HEK293 (cell line): ENCODE measurements at regions not wholly inside any gene's neighbourhood (a gene's known extent, or its start where the extent isn't known, plus 50 kb on each side); places are given as distances from the start of the nearest gene placed in this dataset.

Experiments
- CTCF ChIA-PET: fragments of 350-600 bp; formaldehyde crosslinking; extraction: SDS; loops from one replicate; lab custom pipeline; 2021; ENCODE audit warnings: antibody characterized with exemption; lab: Yijun Ruan, JAX
- POLR2A ChIA-PET: fragments of 300-600 bp; formaldehyde crosslinking; extraction: SDS; loops from one replicate; lab custom pipeline; 2020; ENCODE audit warnings: antibody characterized with exemption, inconsistent platforms; lab: Yijun Ruan, JAX
- H3K27ac ChIP-seq: fragments of 200-500 bp; sonication (Bioruptor generic); 2 replicates; pipeline ENCODE4 v1.5.1; 2014; ENCODE audit warnings: low read depth, low read length, control low read depth, inconsistent platforms; ENCODE audit errors: extremely low read depth
- H3K36me3 ChIP-seq, 2 experiments: fragments of 200-500 bp in 1 of 2; sonication (Bioruptor generic) in 1 of 2; 1 replicate in 1 of 2; 2 replicates in 1 of 2; pipeline ENCODE4 v1.5.1; 2014 to 2017; ENCODE audit warnings: inconsistent platforms in 2 of 2, low read length in 2 of 2; ENCODE audit not compliant: control insufficient read depth in 2 of 2, insufficient read depth in 1 of 2
- H3K4me1 ChIP-seq: fragments of 200-500 bp; sonication (Bioruptor generic); 2 replicates; pipeline ENCODE4 v1.5.1; 2014; ENCODE audit warnings: mild to moderate bottlenecking, low read length, inconsistent platforms; ENCODE audit not compliant: control insufficient read depth, insufficient read depth
- H3K4me3 ChIP-seq: 2 replicates; pipeline ENCODE4 v1.5.1; 2011; ENCODE audit warnings: low read depth, mild to moderate bottlenecking, control low read depth, low read length, moderate library complexity
- H3K9me3 ChIP-seq: fragments of 200-500 bp; sonication (Bioruptor generic); 2 replicates; pipeline ENCODE4 v1.5.1; 2014; ENCODE audit warnings: low read depth, low read length, inconsistent platforms; ENCODE audit not compliant: control insufficient read depth, insufficient read depth
- ELK4 ChIP-seq: IDR thresholded peaks from 2 replicates; pipeline ENCODE4 v1.6.1; 2011; ENCODE audit warnings: mild to moderate bottlenecking, low read depth, low read length, borderline replicate concordance
- GLI2 ChIP-seq: fragments of 450-650 bp; formaldehyde crosslinking; IDR thresholded peaks from 2 replicates; pipeline ENCODE4; 2017; ENCODE audit warnings: missing biosample characterization, missing genetic modification characterization, low read depth, borderline replicate concordance
- KLF16 ChIP-seq: fragments of 450-650 bp; formaldehyde crosslinking; IDR thresholded peaks from 2 replicates; pipeline ENCODE4 v1.5.1; 2017; ENCODE audit warnings: missing biosample characterization, missing genetic modification characterization
- SCRT2 ChIP-seq: fragments of 450-650 bp; formaldehyde crosslinking; IDR thresholded peaks from 2 replicates; pipeline ENCODE4 v1.5.1; 2016; ENCODE audit warnings: missing biosample characterization, missing genetic modification characterization
- ZBTB11 ChIP-seq: fragments of 450-650 bp; formaldehyde crosslinking; conservative IDR thresholded peaks from 2 replicates; pipeline ENCODE4 v1.5.1; 2016; ENCODE audit warnings: low read depth, missing biosample characterization, missing genetic modification characterization
- ZBTB17 ChIP-seq: fragments of 450-650 bp; formaldehyde crosslinking; IDR thresholded peaks from 2 replicates; pipeline ENCODE4 v1.5.1; 2016; ENCODE audit warnings: missing biosample characterization, missing genetic modification characterization
- ZNF221 ChIP-seq: fragments of 450-650 bp; formaldehyde crosslinking; IDR thresholded peaks from 2 replicates; pipeline ENCODE4 v1.5.1; 2017; ENCODE audit warnings: missing biosample characterization, missing genetic modification characterization, borderline replicate concordance
- ZNF302 ChIP-seq: fragments of 450-650 bp; formaldehyde crosslinking; IDR thresholded peaks from 2 replicates; pipeline ENCODE4 v1.5.1; 2016; ENCODE audit warnings: missing biosample characterization, missing genetic modification characterization, low read depth
- ZNF350 ChIP-seq: fragments of 450-650 bp; formaldehyde crosslinking; IDR thresholded peaks from 2 replicates; pipeline ENCODE4 v1.5.0; 2017; ENCODE audit warnings: missing biosample characterization, mild to moderate bottlenecking, missing genetic modification characterization
- ZNF555 ChIP-seq: fragments of 450-650 bp; formaldehyde crosslinking; conservative IDR thresholded peaks from 2 replicates; pipeline ENCODE4 v1.5.1; 2017; ENCODE audit warnings: missing biosample characterization, mild to moderate bottlenecking, missing genetic modification characterization, inconsistent platforms
- ZNF571 ChIP-seq: fragments of 450-650 bp; formaldehyde crosslinking; IDR thresholded peaks from 2 replicates; pipeline ENCODE4 v1.5.0; 2017; ENCODE audit warnings: missing biosample characterization, missing genetic modification characterization
- ZNF830 ChIP-seq: fragments of 450-650 bp; IDR thresholded peaks from 2 replicates; pipeline ENCODE4 v1.5.0; 2018; ENCODE audit warnings: missing biosample characterization, missing genetic modification characterization, low read depth, mild to moderate bottlenecking, moderate library complexity
- ZSCAN30 ChIP-seq: fragments of 450-650 bp; IDR thresholded peaks from 2 replicates; pipeline ENCODE4 v1.5.1; 2018; ENCODE audit warnings: missing biosample characterization, mild to moderate bottlenecking, missing genetic modification characterization, moderate library complexity
- ZSCAN4 ChIP-seq: fragments of 450-650 bp; formaldehyde crosslinking; IDR thresholded peaks from 2 replicates; pipeline ENCODE4 v1.5.1; 2017; ENCODE audit warnings: missing biosample characterization, missing genetic modification characterization

GRCh38 chr4:60443796-60444195 is 756.3 kb upstream of the ADGRL3 start:
- no peaks in the 10 kb centered on the region for H3K4me1 ChIP-seq
- no peaks in the 10 kb centered on the region for H3K9me3 ChIP-seq
- POLR2A ChIA-PET, result no interaction called here
- no peak overlapping the region for H3K4me3 ChIP-seq
- no peaks in the 10 kb centered on the region for H3K36me3 ChIP-seq
- H3K27ac ChIP-seq, result no peak overlapping the region
- TF ChIP-seq SCRT2 (tag by site-specific recombination) (no peak), ELK4 (no peak), ZNF221 (tag by site-specific recombination) (no peak)
- CTCF ChIA-PET, result no interaction called here

GRCh38 chr4:60450054-60450453 is 750.1 kb upstream of the ADGRL3 start:
- Histone ChIP-seq H3K4me3 (no peak overlapping the region), H3K36me3 (no peaks in the 10 kb centered on the region), H3K27ac (no peak overlapping the region), H3K4me1 (no peaks in the 10 kb centered on the region), H3K9me3 (no peaks in the 10 kb centered on the region)
- TF ChIP-seq ZBTB11 (tag by site-specific recombination) (no peak), ZNF571 (tag by site-specific recombination) (no peak), ZSCAN30 (tag by site-specific recombination) (no peak), ZNF830 (tag by site-specific recombination) (no peak), ZBTB17 (no peak), ZNF555 (no peak), ZNF350 (tag by site-specific recombination) (no peak)
- CTCF ChIA-PET, result no interaction called here
- POLR2A ChIA-PET, result no interaction called here

GRCh38 chr4:60452266-60452665 is 747.9 kb upstream of the ADGRL3 start:
- CTCF ChIA-PET, result no interaction called here
- H3K4me3 ChIP-seq, result no peak overlapping the region
- TF ChIP-seq KLF16 (no peak), ZSCAN4 (tag by site-specific recombination) (no peak), ELK4 (no peak), GLI2 (no peak), ZNF302 (tag by site-specific recombination) (no peak)
- POLR2A ChIA-PET, result no interaction called here
- H3K27ac ChIP-seq, result no peak overlapping the region
- no peaks in the 10 kb centered on the region for H3K9me3 ChIP-seq
- H3K36me3 ChIP-seq, result no peaks in the 10 kb centered on the region
- H3K4me1 ChIP-seq, result no peaks in the 10 kb centered on the region
